ENCODE measurements at regions not wholly inside any gene's neighbourhood (a gene's known extent, or its start where the extent isn't known, plus 50 kb on each side); places are given as distances from the start of the nearest gene placed in this dataset.

DNA sequence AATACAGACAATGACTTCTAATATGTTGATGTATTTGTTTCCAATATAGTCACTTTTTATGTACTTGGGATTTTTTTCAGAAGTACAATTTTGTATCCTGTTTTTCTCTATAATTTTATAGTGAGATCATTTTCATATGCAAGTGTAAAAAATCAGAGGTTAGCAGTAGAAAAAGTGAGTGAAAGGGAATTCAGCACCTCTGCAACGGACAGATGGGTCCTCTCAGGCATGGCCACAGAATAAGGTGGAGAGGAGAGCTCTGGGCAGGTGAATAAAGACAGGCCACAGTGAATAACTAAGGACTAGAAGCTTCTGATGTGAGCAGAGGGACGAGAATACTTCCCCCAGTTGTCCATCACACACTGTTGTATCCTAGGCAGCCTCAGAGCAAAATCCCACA lies 210.1 kb upstream of the CNR1 start:
- Histone ChIP-seq H3K9me3 (ENCODE audit: control insufficient read depth, low read length) (no peaks in the 10 kb centered on the region), H3K27me3 (ENCODE audit: control insufficient read depth in 1 of 2, insufficient read depth in 1 of 2, low read length in 2 of 2) (peaks cover 0 to 60% of the 10 kb centered on the region in 2 experiments), H3K27ac (ENCODE audit: low read length, poor library complexity, severe bottlenecking) (peak overlapping the region; percentile 68), H3K18ac (ENCODE audit: low read depth in 1 of 2, low read length in 2 of 2) (no peak overlapping the region), H3K4me3 (ENCODE audit: insufficient read depth in 1 of 2, low read depth in 1 of 2, low read length in 2 of 2) (no peak overlapping the region), H4K8ac (ENCODE audit: low read length) (no peak overlapping the region), H3K36me3 (ENCODE audit: control insufficient read depth in 1 of 2, insufficient read depth in 2 of 2, low read depth in 1 of 2, low read length in 2 of 2) (no peaks in the 10 kb centered on the region), H3K4me1 (ENCODE audit: control insufficient read depth, insufficient read depth, low read depth, low read length) (peaks cover 16% of the 10 kb centered on the region), H2AK5ac (ENCODE audit: low read length, severe bottlenecking) (peak overlapping the region; percentile 51), H2BK5ac (ENCODE audit: low read depth, low read length, poor library complexity, severe bottlenecking) (peak overlapping the region; percentile 35), H3K14ac (ENCODE audit: low read length in 2 of 2) (no peak overlapping the region), H3K4ac (ENCODE audit: low read depth in 1 of 2, low read length in 2 of 2) (no peak overlapping the region), H3K23ac (ENCODE audit: low read length in 2 of 2) (no peak overlapping the region), H2BK12ac (ENCODE audit: low read length in 2 of 2) (no peak overlapping the region), H2AFZ (ENCODE audit: low read depth, low read length) (no peak overlapping the region), H3K4me2 (ENCODE audit: low read length, poor library complexity, severe bottlenecking) (no peak overlapping the region), H4K91ac (ENCODE audit: low read length) (no peak overlapping the region), H2BK15ac (ENCODE audit: low read depth, poor library complexity, severe bottlenecking) (no peak overlapping the region), H3K9ac (ENCODE audit: low read length) (no peak overlapping the region), H2BK120ac (ENCODE audit: low read depth, low read length) (no peak overlapping the region), H3K79me1 (replicated peaks; ENCODE audit: low read length, poor library complexity, severe bottlenecking) (no peaks in the 10 kb centered on the region)
- no peak for DNase-seq
- 64% methylated on average over 2 of the region's 2 CpGs for WGBS

DNA sequence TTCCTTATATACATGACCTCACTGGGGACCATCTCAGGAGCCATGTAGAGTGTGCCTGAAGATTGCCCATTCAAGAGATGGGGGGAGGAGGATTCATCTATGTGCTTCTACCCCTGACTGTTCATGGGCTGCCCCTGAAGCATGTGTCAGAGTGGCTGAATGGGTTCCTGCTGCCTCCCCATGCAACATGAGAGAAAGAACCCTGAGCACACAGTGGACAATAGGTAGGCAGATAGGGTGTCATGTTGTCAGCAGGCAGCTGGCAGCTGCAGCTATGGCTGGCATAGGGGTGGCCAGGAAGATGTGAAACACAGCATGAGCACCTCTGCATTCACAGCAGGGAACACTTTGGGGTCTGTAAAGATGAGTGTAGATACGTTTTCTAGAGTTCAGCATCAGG lies 208.4 kb upstream of the CNR1 start:
- H3K18ac ChIP-seq (ENCODE audit: low read depth in 1 of 2, low read length in 2 of 2), result no peak overlapping the region
- no peak overlapping the region for H3K9ac ChIP-seq (ENCODE audit: low read length)
- H3K27me3 ChIP-seq (ENCODE audit: control insufficient read depth in 1 of 2, insufficient read depth in 1 of 2, low read length in 2 of 2), result peaks cover 0 to 63% of the 10 kb centered on the region in 2 experiments
- H3K14ac ChIP-seq (ENCODE audit: low read length in 2 of 2), result no peak overlapping the region
- no peak overlapping the region for H2BK5ac ChIP-seq (ENCODE audit: low read depth, low read length, poor library complexity, severe bottlenecking)
- H3K36me3 ChIP-seq (ENCODE audit: control insufficient read depth in 1 of 2, insufficient read depth in 2 of 2, low read depth in 1 of 2, low read length in 2 of 2), result no peaks in the 10 kb centered on the region
- H3K4me2 ChIP-seq (ENCODE audit: low read length, poor library complexity, severe bottlenecking), result no peak overlapping the region
- no peak overlapping the region for H3K4ac ChIP-seq (ENCODE audit: low read depth in 1 of 2, low read length in 2 of 2)
- no peak for DNase-seq
- peaks cover 12% of the 10 kb centered on the region for H3K4me1 ChIP-seq (ENCODE audit: control insufficient read depth, insufficient read depth, low read depth, low read length)
- no peak overlapping the region for H3K23ac ChIP-seq (ENCODE audit: low read length in 2 of 2)
- no peak overlapping the region for H3K27ac ChIP-seq (ENCODE audit: low read length, poor library complexity, severe bottlenecking)
- no peak overlapping the region for H4K8ac ChIP-seq (ENCODE audit: low read length)
- 50% methylated on average over 1 of the region's 1 CpG for WGBS
- H3K9me3 ChIP-seq (ENCODE audit: control insufficient read depth, low read length), result no peaks in the 10 kb centered on the region
- H2BK15ac ChIP-seq (ENCODE audit: low read depth, poor library complexity, severe bottlenecking), result no peak overlapping the region
- no peak overlapping the region for H2BK120ac ChIP-seq (ENCODE audit: low read depth, low read length)
- H3K4me3 ChIP-seq (ENCODE audit: insufficient read depth in 1 of 2, low read depth in 1 of 2, low read length in 2 of 2), result no peak overlapping the region
- no peak overlapping the region for H2AK5ac ChIP-seq (ENCODE audit: low read length, severe bottlenecking)
- H4K91ac ChIP-seq (ENCODE audit: low read length), result no peak overlapping the region
- no peak overlapping the region for H2AFZ ChIP-seq (ENCODE audit: low read depth, low read length)
- H2BK12ac ChIP-seq (ENCODE audit: low read length in 2 of 2), result no peak overlapping the region
- no peaks in the 10 kb centered on the region for H3K79me1 ChIP-seq (replicated peaks; ENCODE audit: low read length, poor library complexity, severe bottlenecking)

DNA sequence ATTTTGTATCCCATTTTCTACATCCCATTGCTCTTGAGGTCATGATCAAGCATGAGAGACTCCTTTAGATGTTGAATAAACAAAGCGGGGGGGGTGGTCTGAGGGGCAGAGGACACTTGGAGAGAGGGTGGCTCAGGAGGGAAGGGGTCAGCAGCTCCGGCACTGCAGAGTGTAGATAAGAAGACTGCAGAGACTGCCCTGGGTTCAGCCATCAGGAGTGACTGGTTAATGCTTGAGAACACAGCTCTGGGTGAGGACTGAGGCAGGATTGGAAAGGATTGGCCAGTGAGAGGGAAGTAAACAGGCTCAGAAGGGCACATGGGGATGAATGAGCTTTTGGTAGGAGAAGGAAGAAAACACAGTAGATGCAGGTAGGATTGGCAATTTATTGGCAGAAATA lies 205.3 kb upstream of the CNR1 start:
- peaks cover 0 to 52% of the 10 kb centered on the region in 2 experiments for H3K27me3 ChIP-seq (ENCODE audit: control insufficient read depth in 1 of 2, insufficient read depth in 1 of 2, low read length in 2 of 2)
- H2BK120ac ChIP-seq (ENCODE audit: low read depth, low read length), result no peak overlapping the region
- H3K4me2 ChIP-seq (ENCODE audit: low read length, poor library complexity, severe bottlenecking), result no peak overlapping the region
- no peak overlapping the region for H3K9ac ChIP-seq (ENCODE audit: low read length)
- H3K14ac ChIP-seq (ENCODE audit: low read length in 2 of 2), result no peak overlapping the region
- no peak overlapping the region for H3K23ac ChIP-seq (ENCODE audit: low read length in 2 of 2)
- no peak overlapping the region for H3K4me3 ChIP-seq (ENCODE audit: insufficient read depth in 1 of 2, low read depth in 1 of 2, low read length in 2 of 2)
- H3K36me3 ChIP-seq (ENCODE audit: control insufficient read depth in 1 of 2, insufficient read depth in 2 of 2, low read depth in 1 of 2, low read length in 2 of 2), result no peaks in the 10 kb centered on the region
- no peak overlapping the region for H2BK15ac ChIP-seq (ENCODE audit: low read depth, poor library complexity, severe bottlenecking)
- H2BK5ac ChIP-seq (ENCODE audit: low read depth, low read length, poor library complexity, severe bottlenecking), result no peak overlapping the region
- no peak overlapping the region for H2AK5ac ChIP-seq (ENCODE audit: low read length, severe bottlenecking)
- no peak overlapping the region for H3K18ac ChIP-seq (ENCODE audit: low read depth in 1 of 2, low read length in 2 of 2)
- no peak overlapping the region for H3K27ac ChIP-seq (ENCODE audit: low read length, poor library complexity, severe bottlenecking)
- no peak overlapping the region for H4K91ac ChIP-seq (ENCODE audit: low read length)
- no peak overlapping the region for H2BK12ac ChIP-seq (ENCODE audit: low read length in 2 of 2)
- no peak for DNase-seq
- H3K4me1 ChIP-seq (ENCODE audit: control insufficient read depth, insufficient read depth, low read depth, low read length), result peaks cover 10% of the 10 kb centered on the region
- H4K8ac ChIP-seq (ENCODE audit: low read length), result no peak overlapping the region
- no peak overlapping the region for H2AFZ ChIP-seq (ENCODE audit: low read depth, low read length)
- H3K9me3 ChIP-seq (ENCODE audit: control insufficient read depth, low read length), result no peaks in the 10 kb centered on the region
- no peaks in the 10 kb centered on the region for H3K79me1 ChIP-seq (replicated peaks; ENCODE audit: low read length, poor library complexity, severe bottlenecking)
- WGBS, result 65% methylated on average over 2 of the region's 2 CpGs
- H3K4ac ChIP-seq (ENCODE audit: low read depth in 1 of 2, low read length in 2 of 2), result no peak overlapping the region

DNA sequence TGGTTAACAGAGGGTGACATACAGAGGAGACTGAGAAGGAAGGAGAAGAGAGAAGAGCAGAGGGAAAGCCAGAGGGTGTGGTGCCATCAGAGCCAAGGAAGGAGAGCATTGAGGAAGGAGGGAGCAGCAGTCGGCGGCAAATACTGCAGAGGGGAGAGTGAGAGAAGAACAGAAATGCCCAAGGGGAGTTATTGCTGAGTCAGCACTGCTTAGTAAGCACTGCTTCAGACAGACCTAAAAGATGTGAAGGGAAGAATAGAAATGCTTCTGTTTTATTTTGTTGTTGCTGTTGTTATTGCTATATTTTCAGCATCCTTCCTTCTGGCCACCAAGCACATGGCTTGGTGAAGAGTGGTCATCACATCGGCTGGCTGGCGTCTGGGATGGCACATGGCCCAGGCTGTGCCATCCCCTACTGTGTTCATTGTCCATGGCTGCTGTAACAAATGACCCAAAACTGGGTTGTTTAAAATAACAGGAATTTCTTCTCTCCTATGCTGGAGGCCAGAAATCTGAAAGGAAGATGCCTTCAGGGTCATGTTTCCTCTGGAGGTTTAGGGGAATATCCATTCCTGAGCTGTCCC lies 204.1 kb upstream of the CNR1 start:
- Histone ChIP-seq H4K91ac (ENCODE audit: low read length) (no peak overlapping the region), H3K4me2 (ENCODE audit: low read length, poor library complexity, severe bottlenecking) (no peak overlapping the region), H3K36me3 (ENCODE audit: control insufficient read depth in 1 of 2, insufficient read depth in 2 of 2, low read depth in 1 of 2, low read length in 2 of 2) (no peaks in the 10 kb centered on the region), H3K4me1 (ENCODE audit: control insufficient read depth, insufficient read depth, low read depth, low read length) (peaks cover 6% of the 10 kb centered on the region), H3K9ac (ENCODE audit: low read length) (no peak overlapping the region), H3K4ac (ENCODE audit: low read depth in 1 of 2, low read length in 2 of 2) (no peak overlapping the region), H2AK5ac (ENCODE audit: low read length, severe bottlenecking) (no peak overlapping the region), H3K79me1 (replicated peaks; ENCODE audit: low read length, poor library complexity, severe bottlenecking) (no peaks in the 10 kb centered on the region), H3K9me3 (ENCODE audit: control insufficient read depth, low read length) (no peaks in the 10 kb centered on the region), H3K23ac (ENCODE audit: low read length in 2 of 2) (no peak overlapping the region), H3K18ac (ENCODE audit: low read depth in 1 of 2, low read length in 2 of 2) (no peak overlapping the region), H2BK5ac (ENCODE audit: low read depth, low read length, poor library complexity, severe bottlenecking) (no peak overlapping the region), H3K4me3 (ENCODE audit: insufficient read depth in 1 of 2, low read depth in 1 of 2, low read length in 2 of 2) (no peak overlapping the region), H4K8ac (ENCODE audit: low read length) (no peak overlapping the region), H3K14ac (ENCODE audit: low read length in 2 of 2) (no peak overlapping the region), H2BK12ac (ENCODE audit: low read length in 2 of 2) (no peak overlapping the region), H2BK15ac (ENCODE audit: low read depth, poor library complexity, severe bottlenecking) (no peak overlapping the region), H2BK120ac (ENCODE audit: low read depth, low read length) (no peak overlapping the region), H2AFZ (ENCODE audit: low read depth, low read length) (no peak overlapping the region), H3K27me3 (ENCODE audit: control insufficient read depth in 1 of 2, insufficient read depth in 1 of 2, low read length in 2 of 2) (peaks cover 0 to 49% of the 10 kb centered on the region in 2 experiments), H3K27ac (ENCODE audit: low read length, poor library complexity, severe bottlenecking) (no peak overlapping the region)
- WGBS, result over 99% methylated on average over 4 of the region's 4 CpGs
- DNase-seq, result no peak

Measured in mesenchymal stem cell (in vitro differentiated cells and primary cell).